ENCODE measurements at regions not wholly inside any gene's neighbourhood (a gene's known extent, or its start where the extent isn't known, plus 50 kb on each side); places are given as distances from the start of the nearest gene placed in this dataset. TPM values are rescaled to one million over a fixed set of nuclear protein-coding genes. Genes with fewer than 3 reads are reported as not detected.

GRCh38 chr1:77632216-77632615 is 50.2 kb downstream of the ZZZ3 start:
- peak in 2 of 3 donors; percentile 13 to 34 for DNase-seq (ENCODE audit: low read depth in 2 of 3, low spot score in 2 of 3)

- peak in 1 of 3 donors; percentile 7 for DNase-seq (ENCODE audit: low read depth in 2 of 3, low spot score in 2 of 3)
These were observed 50.7 kb downstream of the ZZZ3 start for GRCh38 chr1:77631751-77632150.

GRCh38 chr1:77631302-77631701 is 51.2 kb downstream of the ZZZ3 start:
- no peak for DNase-seq (ENCODE audit: low read depth in 2 of 3, low spot score in 2 of 3)

GRCh38 chr1:77627978-77628570 is 54.4 kb downstream of the ZZZ3 start:
- DNase-seq (ENCODE audit: low read depth in 2 of 3, low spot score in 2 of 3): no peak

GRCh38 chr1:77625250-77625649 is 57.2 kb downstream of the ZZZ3 start:
- no peak for DNase-seq (ENCODE audit: low read depth in 2 of 3, low spot score in 2 of 3)

DNA sequence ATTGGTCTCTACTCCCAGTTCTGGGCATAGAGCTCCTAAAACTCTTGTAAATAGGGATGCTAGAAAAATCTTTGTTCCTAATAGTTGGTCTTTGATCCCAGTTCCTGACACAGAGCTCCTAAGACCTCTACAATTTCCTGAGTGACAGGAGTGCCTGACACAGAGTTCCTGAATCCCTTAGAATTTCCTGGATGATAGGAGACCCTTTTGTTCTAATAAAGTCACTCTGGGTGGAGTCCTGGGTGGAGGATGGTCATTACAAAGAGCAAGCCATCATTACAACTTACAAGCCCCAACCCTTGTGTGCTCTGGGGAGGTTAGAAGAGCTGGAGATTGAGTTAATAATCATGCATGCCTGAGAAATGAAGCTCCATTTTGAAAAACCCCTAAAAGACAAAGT is 58.4 kb downstream of the ZZZ3 start:
- no peak for DNase-seq (ENCODE audit: low read depth in 2 of 3, low spot score in 2 of 3)

DNA sequence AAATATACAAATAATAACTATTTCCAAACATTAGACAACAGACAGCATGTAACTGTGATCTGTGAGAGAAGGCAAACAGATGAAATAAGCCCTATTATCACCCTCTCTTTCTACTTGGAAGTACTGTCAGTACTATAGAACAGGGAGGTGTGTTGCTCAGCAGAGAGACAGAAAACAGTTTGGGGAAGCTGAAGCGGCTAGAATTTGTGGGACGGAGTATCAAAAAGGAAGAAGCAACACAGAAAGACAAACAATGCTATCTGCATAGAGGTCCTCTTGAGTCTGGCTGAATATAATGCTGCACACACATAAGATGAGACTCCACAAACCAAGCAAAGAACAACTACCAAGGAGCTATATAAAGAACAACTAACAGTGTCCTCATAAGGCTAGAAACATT is 59.4 kb downstream of the ZZZ3 start:
- DNase-seq (ENCODE audit: low read depth in 2 of 3, low spot score in 2 of 3): no peak

DNA sequence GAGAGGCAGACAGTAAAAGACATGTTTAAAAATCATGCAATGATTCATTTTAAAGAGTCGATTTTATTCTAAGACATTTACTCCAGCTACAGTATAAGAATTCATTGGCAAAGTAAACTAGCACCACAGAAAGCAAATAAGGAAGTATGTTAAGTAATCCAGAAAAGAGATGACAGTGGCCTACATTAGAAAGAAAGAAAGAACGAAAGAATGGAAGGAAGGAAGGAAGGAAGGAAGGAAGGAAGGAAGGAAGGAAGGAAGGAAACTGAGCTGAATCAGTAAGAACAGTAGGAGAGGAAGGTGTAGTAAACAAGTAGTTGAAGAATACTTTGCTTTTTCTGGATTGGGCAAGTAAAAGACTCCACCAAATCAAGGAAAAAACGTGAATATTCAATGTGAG is 62.2 kb downstream of the ZZZ3 start:
- DNase-seq (ENCODE audit: low read depth in 2 of 3, low spot score in 2 of 3): no peak

- no peak for DNase-seq (ENCODE audit: low read depth in 2 of 3, low spot score in 2 of 3)
These were observed 68.4 kb downstream of the ZZZ3 start for GRCh38 chr1:77614037-77614436.

Small RNA genes lying in the stretch of these regions (small RNA-seq; reads per million reads assigned to genes)
- not detected for gene RNA5SP20

Measured in hematopoietic multipotent progenitor cell (in vitro differentiated cells).